IMR-90 (cell line): ENCODE measurements at regions not wholly inside any gene's neighbourhood (a gene's known extent, or its start where the extent isn't known, plus 50 kb on each side); places are given as distances from the start of the nearest gene placed in this dataset.

ENCODE experiments used
- ATAC-seq: fragments of 200-7000 bp; cut with Tn5 transposase; 2 replicates; pipeline ENCODE4 v1.9.1; 2020; ENCODE audit warnings: low read depth, mild to moderate bottlenecking, moderate library complexity
- BruUV-seq: library from RNA; stranded (reverse); fragments of 400-500 nt; replicated peaks from 2 replicates; lab custom pipeline; 2021; lab: Mats Ljungman, UMichigan
- CTCF ChIA-PET: fragments of 300-600 bp; formaldehyde crosslinking; extraction: SDS; loops from one replicate; lab custom pipeline; 2021; ENCODE audit warnings: antibody characterized with exemption; lab: Yijun Ruan, JAX
- POLR2A ChIA-PET: fragments of 300-600 bp; sonication (Branson Sonifier 250); formaldehyde crosslinking; loops from one replicate; lab custom pipeline; 2022; ENCODE audit warnings: antibody characterized with exemption; ENCODE audit not compliant: unreplicated experiment; lab: Charles Lee
- DNase-seq: peaks from one replicate; pipeline ENCODE4 v3.0.0; 2013
- H2AFZ ChIP-seq: replicated peaks from 2 replicates; pipeline ENCODE3; 2013; ENCODE audit warnings: low read length, mild to moderate bottlenecking; ENCODE audit not compliant: poor library complexity
- H2AK5ac ChIP-seq: 2 replicates; pipeline ENCODE4 v1.6.1; 2013; ENCODE audit warnings: low read depth, low read length, inconsistent platforms
- H2AK9ac ChIP-seq: replicated peaks from 2 replicates; pipeline ENCODE3; 2013; ENCODE audit warnings: mild to moderate bottlenecking, low read depth, low read length, moderate library complexity; ENCODE audit not compliant: poor library complexity
- H2BK120ac ChIP-seq: 2 replicates; pipeline ENCODE4 v1.6.1; 2013; ENCODE audit warnings: low read depth, low read length, inconsistent platforms
- H2BK15ac ChIP-seq: 3 replicates; pipeline ENCODE4 v1.6.1; 2013; ENCODE audit warnings: low read depth, low read length, inconsistent platforms
- H2BK20ac ChIP-seq: 2 replicates; pipeline ENCODE4 v1.6.1; 2013; ENCODE audit warnings: low read depth, mild to moderate bottlenecking, inconsistent platforms, low read length, moderate library complexity
- H2BK5ac ChIP-seq: 2 replicates; pipeline ENCODE4 v1.6.1; 2013; ENCODE audit warnings: mild to moderate bottlenecking, low read depth, low read length, inconsistent platforms; ENCODE audit not compliant: poor library complexity, severe bottlenecking
- H3K14ac ChIP-seq: replicated peaks from 2 replicates; pipeline ENCODE4 v1.6.1; 2013; ENCODE audit warnings: low read depth, low read length, inconsistent platforms
- H3K18ac ChIP-seq: 2 replicates; pipeline ENCODE4 v1.6.1; 2013; ENCODE audit warnings: low read depth, low read length, control low read depth
- H3K23ac ChIP-seq: 2 replicates; pipeline ENCODE4 v1.6.1; 2013; ENCODE audit warnings: low read depth, low read length, inconsistent platforms
- H3K27ac ChIP-seq: 2 replicates; pipeline ENCODE4 v1.5.1; 2013; ENCODE audit warnings: mild to moderate bottlenecking, control low read depth, low read length; ENCODE audit not compliant: insufficient read depth
- H3K27me3 ChIP-seq: 2 replicates; pipeline ENCODE4 v1.6.1; 2013; ENCODE audit warnings: low read length; ENCODE audit not compliant: control insufficient read depth, insufficient read depth
- H3K36me3 ChIP-seq: 2 replicates; pipeline ENCODE4 v1.6.1; 2013; ENCODE audit warnings: low read length, mixed read lengths; ENCODE audit not compliant: control insufficient read depth, insufficient read depth
- H3K4ac ChIP-seq: 2 replicates; pipeline ENCODE4 v1.6.1; 2013; ENCODE audit warnings: low read depth, low read length, inconsistent platforms
- H3K4me1 ChIP-seq: 2 replicates; pipeline ENCODE4 v1.6.1; 2013; ENCODE audit warnings: low read length, mixed read lengths; ENCODE audit not compliant: control insufficient read depth, insufficient read depth
- H3K4me2 ChIP-seq: 2 replicates; pipeline ENCODE4 v1.6.1; 2013; ENCODE audit warnings: low read depth, mild to moderate bottlenecking, control low read depth, low read length, moderate library complexity
- H3K4me3 ChIP-seq: 2 replicates; pipeline ENCODE4 v1.5.1; 2013; ENCODE audit warnings: low read depth, mild to moderate bottlenecking, control low read depth, low read length, moderate library complexity; ENCODE audit not compliant: insufficient read depth
- H3K56ac ChIP-seq: 2 replicates; pipeline ENCODE4 v1.6.1; 2013; ENCODE audit warnings: low read length, inconsistent platforms; ENCODE audit not compliant: insufficient read depth; ENCODE audit errors: extremely low read depth
- H3K79me1 ChIP-seq, 2 experiments: 2 replicates each; pipeline ENCODE4 v1.6.1; 2013; ENCODE audit warnings: low read length in 2 of 2, inconsistent platforms in 1 of 2, low read depth in 1 of 2
- H3K9ac ChIP-seq: 2 replicates; pipeline ENCODE4 v1.6.1; 2013; ENCODE audit warnings: low read depth, low read length, control low read depth
- H3K9me1 ChIP-seq: 2 replicates; pipeline ENCODE4 v1.6.1; 2013; ENCODE audit warnings: low read length, inconsistent platforms; ENCODE audit not compliant: insufficient read depth
- H3K9me3 ChIP-seq: 2 replicates; pipeline ENCODE4 v1.6.1; 2013; ENCODE audit warnings: low read length; ENCODE audit not compliant: control insufficient read depth, insufficient read depth
- H4K20me1 ChIP-seq: 2 replicates; pipeline ENCODE4 v1.6.1; 2013; ENCODE audit warnings: low read length, inconsistent platforms; ENCODE audit not compliant: insufficient read depth
- H4K5ac ChIP-seq: 2 replicates; pipeline ENCODE4 v1.6.1; 2013; ENCODE audit warnings: mild to moderate bottlenecking, low read depth, low read length, control low read depth
- H4K8ac ChIP-seq, 2 experiments: 2 replicates each; pipeline ENCODE4 v1.6.1; 2013; ENCODE audit warnings: low read depth in 2 of 2, low read length in 2 of 2, control low read depth in 1 of 2, inconsistent platforms in 1 of 2
- H4K91ac ChIP-seq: 2 replicates; pipeline ENCODE4 v1.6.1; 2013; ENCODE audit warnings: low read depth, low read length, inconsistent platforms; ENCODE audit not compliant: insufficient read depth
- CEBPB ChIP-seq: IDR thresholded peaks from 2 replicates; pipeline ENCODE4 v1.6.1; 2012; ENCODE audit warnings: low read depth, low read length, improper control_type of control experiment
- MAFK ChIP-seq: IDR thresholded peaks from 2 replicates; pipeline ENCODE4 v1.6.1; 2012; ENCODE audit warnings: low read depth, low read length, improper control_type of control experiment
- WGBS, 2 experiments: methylation state at CpG; one replicate each; pipeline versions ENCODE4 v1.1.5 to v1.1.7; 2013; ENCODE audit warnings: missing lambda C conversion rate in 2 of 2; ENCODE audit not compliant: insufficient read length in 1 of 2; ENCODE audit errors: extremely low coverage in 2 of 2; 5-methylcytosine and 5-hydroxymethylcytosine counted together
- dilution Hi-C: fragments of 300-500 bp; cut with HindIII; formaldehyde crosslinking; loops from one replicate; pipeline ENCODE4 v1.14.3; 2018; ENCODE audit warnings: low sequenced_read_pairs; ENCODE audit not compliant: unreplicated experiment
- in situ Hi-C: fragments of 300-500 bp; cut with MboI; formaldehyde crosslinking; loops from 3 replicates; pipeline ENCODE4 v1.14.3; 2019; ENCODE audit warnings: low sequenced_read_pairs, inconsistent platforms, mixed read lengths
- intact Hi-C: fragments of 100-400 bp; cut with micrococcal nuclease; formaldehyde crosslinking; loops from 2 replicates; pipeline ENCODE4 v1.10.0; 2022
- TF ChIP-seq, protein P1 (sequence below): fragments of 150-350 bp; IDR thresholded peaks from 2 replicates; pipeline ENCODE4 v1.6.1; 2017; ENCODE audit warnings: mild to moderate bottlenecking, antibody characterized with exemption, low read length, low read depth

DNA sequence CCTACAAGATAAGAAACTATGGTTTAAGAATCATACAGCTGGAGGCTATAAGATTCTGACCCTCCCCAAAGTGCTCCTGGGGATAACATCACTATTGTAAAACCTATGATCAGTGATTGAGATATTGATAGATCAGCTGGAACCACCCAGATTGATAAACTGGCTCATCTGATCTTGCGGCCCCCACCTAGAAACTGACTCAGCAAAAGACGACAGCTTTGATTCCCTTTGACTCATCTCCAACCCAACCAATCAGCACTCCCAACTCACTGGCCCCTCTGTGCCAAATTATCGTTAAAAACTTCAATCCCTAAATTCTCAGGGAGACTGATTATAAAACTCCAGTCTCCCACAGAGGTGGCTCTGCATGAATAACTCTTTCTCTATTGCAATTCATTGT lies 106.4 kb downstream of the SCP2D1 start:
- no peaks in the 10 kb centered on the region for H3K36me3 ChIP-seq
- H2BK20ac ChIP-seq = no peak overlapping the region
- no peak overlapping the region for H3K56ac ChIP-seq
- WGBS, 2 experiments = 33% methylated on average over 2 of the region's 3 CpGs; no CpG with 5 or more reads in 1 of the 2 experiments
- H4K8ac ChIP-seq = no peak overlapping the region
- H3K9ac ChIP-seq = no peak overlapping the region
- no peak overlapping the region for H4K5ac ChIP-seq
- H3K79me1 ChIP-seq = no peaks in the 10 kb centered on the region
- no peak overlapping the region for H2AK5ac ChIP-seq
- no peak overlapping the region for H3K27ac ChIP-seq
- H3K9me1 ChIP-seq = no peaks in the 10 kb centered on the region
- DNase-seq (no peak), ATAC-seq (no peak)
- ChIA-PET POLR2A (no interaction called here), CTCF (no interaction called here)
- intact Hi-C loops = no loop called here
- no peak overlapping the region for H2BK15ac ChIP-seq
- BruUV-seq = no TSS peak
- no peak overlapping the region for H4K91ac ChIP-seq
- H2BK5ac ChIP-seq = no peak overlapping the region
- no peaks in the 10 kb centered on the region for H3K4me1 ChIP-seq
- no peaks in the 10 kb centered on the region for H4K20me1 ChIP-seq
- no peak overlapping the region for H3K4ac ChIP-seq
- no peak overlapping the region for H3K4me2 ChIP-seq
- H2AK9ac ChIP-seq = no peak overlapping the region
- dilution Hi-C loops = no loop called here
- no peak overlapping the region for H2BK120ac ChIP-seq
- H3K4me3 ChIP-seq = no peak overlapping the region
- no peaks in the 10 kb centered on the region for H3K27me3 ChIP-seq
- H3K23ac ChIP-seq = no peak overlapping the region
- no peak overlapping the region for H3K18ac ChIP-seq
- no peak overlapping the region for H3K14ac ChIP-seq
- TF ChIP-seq, protein P1, sequence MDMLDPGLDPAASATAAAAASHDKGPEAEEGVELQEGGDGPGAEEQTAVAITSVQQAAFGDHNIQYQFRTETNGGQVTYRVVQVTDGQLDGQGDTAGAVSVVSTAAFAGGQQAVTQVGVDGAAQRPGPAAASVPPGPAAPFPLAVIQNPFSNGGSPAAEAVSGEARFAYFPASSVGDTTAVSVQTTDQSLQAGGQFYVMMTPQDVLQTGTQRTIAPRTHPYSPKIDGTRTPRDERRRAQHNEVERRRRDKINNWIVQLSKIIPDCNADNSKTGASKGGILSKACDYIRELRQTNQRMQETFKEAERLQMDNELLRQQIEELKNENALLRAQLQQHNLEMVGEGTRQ = no peak
- no peak for TF ChIP-seq CEBPB
- TF ChIP-seq MAFK = 0 out of 2 replicates have a peak, but pooled peaks have one; percentile 11
- peaks cover 3% of the 10 kb centered on the region; the same call in 1 of the 2 replicates for H3K9me3 ChIP-seq
- no peak overlapping the region for H2AFZ ChIP-seq
- in situ Hi-C loops = no loop called here
